GM04503 (cell line): ENCODE measurements at regions not wholly inside any gene's neighbourhood (a gene's known extent, or its start where the extent isn't known, plus 50 kb on each side); places are given as distances from the start of the nearest gene placed in this dataset.
"Not testable (repeated sequence)": the region's sequence is repeated elsewhere in the genome, so short reads cannot be mapped to it uniquely, and the experiment has no call there.

Source experiments
- DNase-seq: peaks from one replicate; pipeline ENCODE4 v3.0.0-alpha.2; 2012; ENCODE audit warnings: low read depth

DNA sequence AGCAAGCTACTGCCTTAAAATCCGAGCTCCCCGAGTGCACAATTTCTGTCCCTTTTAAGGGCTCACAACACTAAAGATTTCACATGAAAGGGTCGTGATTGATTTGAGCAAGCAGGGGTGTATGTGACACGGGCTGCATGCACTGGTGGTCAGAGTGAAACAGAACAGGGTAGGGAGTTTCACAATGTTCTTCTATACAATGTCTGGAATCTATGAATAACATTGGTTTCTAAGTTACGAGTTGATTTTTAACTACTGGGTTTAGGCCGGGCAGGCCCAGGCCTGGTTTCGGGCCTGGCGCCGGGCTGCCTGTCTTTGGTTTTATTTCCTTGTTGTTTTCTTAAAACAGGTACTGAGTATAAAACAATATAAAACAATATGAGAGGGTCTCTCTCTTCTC, 199.9 kb upstream of the CHORDC1 start:
- DNase-seq = not testable (repeated sequence)

DNA sequence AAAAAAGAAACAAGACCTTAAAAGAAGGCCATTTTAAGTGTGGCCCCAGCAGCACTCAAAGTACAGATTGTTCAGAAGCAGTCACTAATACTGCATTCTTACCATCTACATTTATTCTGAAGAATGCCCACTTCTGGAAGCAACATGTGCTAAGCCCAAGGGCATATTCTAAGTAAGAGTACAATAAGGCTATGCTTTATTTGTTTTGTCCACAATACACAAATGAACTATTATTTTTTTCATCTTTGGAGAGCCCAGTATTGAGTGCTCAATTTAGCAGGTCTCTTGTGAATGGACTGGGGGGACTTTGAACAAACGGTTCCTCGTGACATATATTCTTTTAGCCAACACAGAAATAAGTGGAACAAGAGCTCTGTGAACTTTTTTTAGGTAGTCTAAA, 191.4 kb upstream of the CHORDC1 start:
- DNase-seq = no peak

DNA sequence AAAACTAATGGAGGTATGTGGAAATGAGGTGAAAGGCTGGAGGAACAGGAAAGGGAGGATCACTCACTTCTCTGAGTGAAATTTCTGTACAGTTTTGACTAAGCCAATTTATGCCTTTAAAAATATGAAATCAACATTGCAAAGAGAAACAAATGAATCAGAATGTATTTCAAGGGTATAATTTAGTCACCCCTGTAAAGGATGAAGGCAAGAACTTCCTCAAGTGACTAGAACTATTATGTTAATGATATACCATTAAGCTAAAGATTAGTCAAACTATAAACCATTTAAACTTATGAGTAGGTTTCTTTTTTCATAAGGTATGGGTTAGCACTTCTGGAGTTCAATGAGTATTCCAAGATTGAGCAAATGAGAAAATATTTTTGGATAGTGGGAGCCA, 184.5 kb upstream of the CHORDC1 start:
- DNase-seq = no peak

GRCh38 chr11:90392692-90393091, 169.8 kb upstream of the CHORDC1 start:
- no peak for DNase-seq

DNA sequence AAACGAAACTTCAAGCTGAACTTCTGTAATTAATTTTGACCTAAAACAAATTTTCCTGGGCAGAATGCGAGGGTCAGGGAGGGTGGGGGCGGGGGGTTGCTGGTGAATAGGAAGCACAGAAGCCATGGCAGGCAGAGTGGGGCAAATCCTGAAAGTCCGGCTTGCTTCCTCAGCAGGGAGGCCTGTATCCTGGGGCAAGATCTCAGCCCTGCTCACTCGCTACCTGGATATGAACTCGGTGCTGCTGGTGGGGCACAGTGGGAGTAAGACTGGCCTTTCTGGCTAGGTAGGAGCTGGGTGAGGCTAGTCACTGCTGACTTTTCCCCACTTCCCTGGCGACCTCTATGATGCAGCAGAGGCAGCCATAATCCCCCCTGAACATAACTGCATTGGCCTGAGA, 168.9 kb upstream of the CHORDC1 start:
- DNase-seq = no peak

DNA sequence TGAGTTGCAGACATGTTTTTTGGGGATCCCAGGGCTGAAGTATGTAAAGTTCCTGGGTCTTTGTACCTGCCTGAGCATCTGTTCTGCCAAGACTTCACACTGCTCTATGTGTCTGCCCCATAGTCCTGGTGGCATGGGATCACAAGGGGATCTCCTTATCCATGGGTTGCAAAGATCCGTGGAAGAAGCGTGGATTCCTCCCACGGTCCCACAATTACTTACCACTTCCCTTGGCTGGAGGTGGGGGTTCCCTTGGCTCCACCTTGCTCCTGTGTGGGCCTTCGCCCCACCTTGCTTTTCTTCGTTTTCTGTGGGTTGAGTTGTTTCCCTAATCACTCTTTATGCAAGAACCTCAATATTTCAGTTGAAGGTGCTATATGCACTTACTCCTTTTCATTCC, 157.4 kb upstream of the CHORDC1 start:
- no peak for DNase-seq

DNA sequence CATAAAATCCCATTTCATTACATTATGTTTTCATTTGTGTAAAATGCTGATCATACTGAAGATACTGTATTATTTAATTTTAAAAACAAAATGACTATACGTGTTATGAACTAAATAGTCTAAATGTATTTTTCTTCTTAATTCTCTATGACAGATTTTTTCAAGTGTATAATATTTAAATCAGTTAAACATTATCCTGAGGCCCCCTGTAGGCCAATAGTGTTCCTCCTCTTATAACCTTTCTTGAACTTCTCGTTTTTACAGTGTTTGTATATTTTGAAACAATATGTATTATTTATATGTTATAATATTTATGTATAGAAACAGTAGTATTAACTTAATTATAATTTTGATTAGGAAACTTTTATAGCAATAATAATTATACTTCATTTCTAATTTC, 151.1 kb upstream of the CHORDC1 start:
- no peak for DNase-seq

DNA sequence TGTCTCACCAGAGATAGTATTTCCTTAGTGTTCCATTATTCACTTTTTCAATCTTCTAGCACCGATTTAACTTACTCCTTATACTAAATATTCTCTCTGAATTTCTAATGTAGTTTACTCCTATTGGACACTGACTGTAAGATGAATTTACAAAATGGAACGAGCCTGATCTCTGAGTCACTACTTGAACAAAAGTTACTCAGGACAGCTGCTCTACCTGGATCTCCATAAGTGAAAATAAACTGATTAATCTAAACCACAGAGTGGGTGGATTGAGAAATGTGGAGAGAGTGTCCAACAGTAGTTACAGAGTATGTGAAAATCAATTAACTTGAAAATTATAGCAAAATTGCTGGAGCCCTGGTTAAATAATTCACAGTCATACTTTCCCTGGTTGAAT, 141.7 kb upstream of the CHORDC1 start:
- no peak for DNase-seq

GRCh38 chr11:90363739-90364138, 140.9 kb upstream of the CHORDC1 start:
- no peak for DNase-seq

- DNase-seq = no peak
Measured at GRCh38 chr11:90355200-90355599, 132.4 kb upstream of the CHORDC1 start.

GRCh38 chr11:90349731-90350130, 126.9 kb upstream of the CHORDC1 start:
- DNase-seq = no peak

DNA sequence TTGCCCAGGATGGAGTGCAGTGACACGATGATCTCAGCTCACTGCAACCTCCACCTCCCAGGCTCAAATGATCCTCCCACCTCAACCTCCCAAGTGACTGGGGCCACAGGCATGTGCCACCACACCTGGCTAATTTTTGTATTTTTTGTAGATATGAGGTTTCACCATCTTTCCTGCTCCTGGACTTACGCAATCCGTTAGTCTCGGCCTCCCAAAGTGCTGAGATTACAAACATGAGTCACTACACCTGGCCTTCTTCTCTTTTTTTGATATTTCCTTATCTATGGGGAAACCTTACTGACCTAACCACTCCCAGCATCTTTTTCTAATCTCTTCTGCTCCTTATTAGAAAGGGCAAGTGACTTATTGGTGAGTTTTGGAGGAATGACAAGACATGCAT, 121.7 kb upstream of the CHORDC1 start:
- no peak for DNase-seq

DNA sequence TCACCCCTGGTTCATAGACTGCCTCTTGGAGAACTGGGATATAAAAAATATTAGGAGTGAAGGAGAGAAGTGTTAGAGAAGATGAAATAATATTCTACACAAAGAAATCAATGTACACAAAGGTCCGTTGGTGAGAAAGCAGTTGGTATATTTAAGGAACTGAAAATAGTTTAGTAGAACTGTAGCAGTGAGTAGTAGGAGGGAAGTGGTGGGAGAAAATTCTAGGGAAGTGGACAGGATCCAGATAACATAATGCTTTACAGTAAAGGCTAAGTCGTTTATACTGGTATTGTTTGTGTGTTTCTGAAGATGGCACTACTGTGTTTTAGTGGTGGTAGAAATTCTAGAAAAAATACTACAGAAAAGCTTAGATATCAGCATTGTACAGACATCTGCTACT, 120.8 kb upstream of the CHORDC1 start:
- DNase-seq = no peak

DNA sequence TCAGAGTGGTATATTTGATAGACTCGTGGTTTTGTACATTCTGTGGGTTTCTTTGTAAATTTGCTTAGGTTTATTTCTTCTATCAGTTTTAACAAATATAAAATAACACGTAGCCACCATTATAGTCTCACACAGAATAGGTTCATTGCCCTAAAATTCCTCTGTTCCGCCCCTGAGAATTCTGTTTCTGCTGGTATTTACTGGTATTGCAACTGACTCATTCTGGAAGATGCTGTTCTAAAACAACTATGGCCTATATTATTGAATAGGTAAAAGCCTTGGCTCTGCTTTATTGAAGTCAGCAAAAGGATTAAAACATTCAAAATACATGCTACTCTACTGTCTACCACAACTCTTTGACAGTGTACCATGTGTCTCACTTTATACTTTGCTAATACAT, 119.1 kb upstream of the CHORDC1 start:
- no peak for DNase-seq

DNA sequence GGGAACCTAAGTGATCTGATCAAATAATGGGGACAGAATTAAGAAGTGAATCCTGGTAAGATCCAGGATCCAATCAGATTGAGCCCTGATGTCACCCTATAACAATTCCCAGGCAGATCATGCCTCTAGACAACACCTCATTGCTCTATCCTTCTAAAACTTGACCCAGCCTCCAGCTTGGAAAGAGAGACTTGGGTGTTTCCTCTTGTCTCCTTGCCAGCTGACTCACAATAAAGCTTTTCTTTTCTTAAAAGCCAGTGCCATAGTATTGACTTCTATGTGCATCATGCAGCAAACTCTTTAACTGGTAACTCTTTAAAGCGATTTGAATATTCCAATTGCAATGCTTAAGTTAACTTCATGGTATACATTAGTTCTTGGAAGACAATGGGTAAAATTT, 109.6 kb upstream of the CHORDC1 start:
- DNase-seq = no peak

DNA sequence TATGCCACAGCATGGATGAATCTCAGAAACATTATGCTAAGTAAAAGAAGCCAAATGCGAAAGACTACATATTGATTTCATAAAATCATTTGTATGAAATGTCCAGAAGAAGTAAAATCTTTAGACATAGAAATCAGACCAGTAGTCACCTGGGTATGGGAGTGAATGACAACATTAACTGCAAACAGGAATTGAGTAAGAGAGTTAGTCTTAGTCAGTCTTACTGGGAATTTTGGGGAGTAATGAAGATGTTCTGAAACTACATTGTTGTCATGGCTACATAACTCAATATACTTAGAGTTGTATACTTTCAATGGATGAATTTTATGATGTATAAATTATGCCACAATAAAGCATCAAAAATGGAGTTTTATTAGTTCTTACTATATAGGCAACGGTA, 107.8 kb upstream of the CHORDC1 start:
- no peak for DNase-seq

- DNase-seq = no peak
Measured at GRCh38 chr11:90329043-90329442, 106.2 kb upstream of the CHORDC1 start.

DNA sequence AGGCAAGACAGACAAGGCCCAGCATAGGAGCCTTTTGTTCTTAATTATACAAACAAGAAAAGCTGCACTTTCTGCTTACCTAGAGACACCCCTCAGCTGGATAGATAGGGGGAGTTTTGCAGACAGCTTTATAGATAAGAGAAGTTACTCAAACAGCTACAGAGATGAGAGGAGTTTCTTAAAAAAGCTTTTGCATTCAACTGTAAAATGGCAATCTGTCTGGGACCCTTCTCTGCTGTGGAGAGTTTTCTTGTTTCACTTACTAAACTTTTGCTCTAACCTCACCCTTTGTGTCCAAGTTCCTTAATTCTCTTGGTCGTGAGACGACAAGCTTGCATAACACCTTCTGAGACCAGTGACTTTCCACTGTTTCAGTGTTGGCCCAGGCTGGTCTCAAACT, 103.8 kb upstream of the CHORDC1 start:
- DNase-seq = no peak

GRCh38 chr11:90323289-90323688, 100.4 kb upstream of the CHORDC1 start:
- no peak for DNase-seq

GRCh38 chr11:90321018-90321417, 98.2 kb upstream of the CHORDC1 start:
- DNase-seq = no peak

DNA sequence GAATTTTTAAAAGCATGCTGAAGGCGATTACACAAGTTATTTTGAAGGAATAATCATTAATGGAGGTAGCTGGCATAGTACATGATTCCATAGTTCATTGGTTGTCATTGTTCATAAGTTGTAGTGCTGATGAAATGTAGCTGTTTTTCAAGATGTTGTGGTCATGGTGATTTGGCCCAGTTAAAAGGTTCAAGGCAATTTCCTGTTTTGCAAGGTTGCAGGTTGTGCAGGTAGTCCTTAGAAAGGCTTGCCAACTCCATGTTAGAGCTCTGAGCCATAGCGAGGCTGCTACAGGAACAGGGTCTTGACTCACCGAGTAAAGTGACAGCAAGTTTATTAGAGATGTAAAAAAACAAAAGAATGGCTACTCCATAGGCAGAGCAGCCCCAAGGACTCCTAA, 95.8 kb upstream of the CHORDC1 start:
- DNase-seq = no peak

DNA sequence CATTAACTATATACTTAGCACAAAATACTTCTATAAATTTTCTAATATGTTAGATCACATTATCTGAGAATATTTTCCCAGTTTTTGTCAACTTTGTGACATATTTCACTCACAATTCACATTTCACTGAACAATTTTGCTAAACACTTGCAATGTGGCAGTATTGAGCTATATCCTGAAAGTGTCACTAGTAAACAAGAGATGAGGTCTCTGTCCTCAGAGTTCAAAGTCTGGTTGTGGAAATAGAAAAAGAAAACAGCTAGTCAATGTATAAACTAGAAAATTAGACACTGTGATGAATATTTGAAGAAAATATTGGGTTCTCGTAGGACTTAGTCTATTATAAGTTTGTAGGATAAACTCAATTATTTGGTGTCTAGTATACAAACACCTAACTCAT, 87.4 kb upstream of the CHORDC1 start:
- no peak for DNase-seq

DNA sequence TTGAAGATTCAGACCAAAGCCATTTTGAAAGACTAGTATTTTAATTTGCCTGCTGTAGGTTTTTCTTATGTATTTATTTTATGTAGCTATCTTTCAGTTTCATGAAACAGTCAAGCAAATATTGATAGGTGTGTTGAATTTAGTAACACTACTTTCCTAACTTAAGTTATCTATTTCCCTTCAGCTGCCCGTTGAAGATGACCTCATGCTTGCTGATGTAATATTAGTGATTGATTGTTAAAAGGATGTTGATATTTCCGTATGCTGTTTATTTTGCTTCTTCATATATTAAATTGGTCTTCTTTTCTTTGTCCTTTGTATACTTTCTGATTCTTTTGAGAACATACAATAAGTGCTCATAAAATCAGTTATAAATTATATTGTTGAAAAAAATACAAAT, 86.8 kb upstream of the CHORDC1 start:
- DNase-seq = no peak

- DNase-seq = no peak
Measured at GRCh38 chr11:90294526-90294925, 71.7 kb upstream of the CHORDC1 start.

- DNase-seq = no peak
Measured at GRCh38 chr11:90294091-90294490, 71.2 kb upstream of the CHORDC1 start.
